COR-L47 (cell line): ENCODE measurements at regions not wholly inside any gene's neighbourhood (a gene's known extent, or its start where the extent isn't known, plus 50 kb on each side); places are given as distances from the start of the nearest gene placed in this dataset.
"Not testable (repeated sequence)": the region's sequence is repeated elsewhere in the genome, so short reads cannot be mapped to it uniquely, and the experiment has no call there.

Experiments
- DNase-seq: peaks from one replicate; lab custom pipeline; 2025; lab: John Stamatoyannopoulos, UW

DNA sequence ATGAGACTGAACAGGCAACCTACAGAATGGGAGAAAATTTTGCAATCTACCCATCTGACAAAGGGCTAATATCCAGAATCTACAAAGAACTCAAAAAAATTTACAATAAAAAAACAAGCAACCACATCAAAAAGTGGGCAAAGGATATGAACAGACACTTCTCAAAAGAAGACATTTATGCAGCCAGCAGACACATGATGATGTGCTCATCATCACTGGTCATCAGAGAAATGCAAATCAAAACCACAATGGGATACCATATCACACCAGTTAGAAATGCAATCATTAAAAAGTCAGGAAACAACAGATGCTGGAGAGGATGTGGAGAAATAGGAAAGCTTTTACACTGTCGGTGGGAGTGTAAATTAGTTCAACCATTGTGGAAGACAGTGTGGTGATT lies 51.7 kb upstream of the PAXBP1 start:
- DNase-seq = not testable (repeated sequence)

- DNase-seq = no peak
Observed at GRCh38 chr21:32824950-32825349, 53.4 kb upstream of the PAXBP1 start.

DNA sequence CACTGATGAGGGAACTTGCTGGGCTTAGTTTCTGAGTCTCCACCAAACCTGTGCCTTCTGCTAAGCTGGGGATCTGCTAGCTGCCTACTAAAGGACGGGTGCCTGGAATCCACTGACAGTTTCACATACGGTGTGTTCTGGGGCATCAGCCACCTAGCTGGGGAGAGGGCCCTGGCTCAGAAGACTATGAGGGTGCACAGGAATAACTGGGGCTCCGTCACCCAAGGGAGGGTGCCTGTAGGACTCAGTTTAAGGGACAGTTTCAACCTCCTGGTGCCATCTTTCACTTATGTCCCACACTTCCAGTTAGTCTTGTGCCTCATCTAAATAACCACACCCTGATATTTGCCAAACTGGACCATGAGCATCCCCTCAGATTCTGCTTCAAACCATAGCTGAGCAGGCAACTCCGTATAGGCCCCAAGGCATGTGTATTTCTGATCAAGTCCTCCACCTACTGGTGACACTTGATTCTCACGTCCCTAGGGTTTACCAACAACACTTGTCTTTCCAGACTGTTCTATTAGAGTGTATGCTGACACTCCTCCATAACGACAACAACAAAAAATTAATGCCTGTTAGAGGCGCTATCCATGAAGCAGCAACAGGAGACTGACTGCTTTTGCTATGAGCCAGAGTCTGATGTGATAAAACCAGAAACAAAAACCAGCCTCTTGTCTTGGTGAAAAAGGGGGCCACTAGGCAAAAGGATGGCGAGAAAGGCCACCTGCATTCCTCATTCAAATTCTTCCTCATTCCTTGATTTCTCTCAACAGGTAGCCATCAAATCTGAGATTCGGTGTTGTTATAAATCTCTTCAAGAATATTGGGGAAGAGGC lies 55.0 kb upstream of the PAXBP1 start:
- peak; percentile 6 for DNase-seq

DNA sequence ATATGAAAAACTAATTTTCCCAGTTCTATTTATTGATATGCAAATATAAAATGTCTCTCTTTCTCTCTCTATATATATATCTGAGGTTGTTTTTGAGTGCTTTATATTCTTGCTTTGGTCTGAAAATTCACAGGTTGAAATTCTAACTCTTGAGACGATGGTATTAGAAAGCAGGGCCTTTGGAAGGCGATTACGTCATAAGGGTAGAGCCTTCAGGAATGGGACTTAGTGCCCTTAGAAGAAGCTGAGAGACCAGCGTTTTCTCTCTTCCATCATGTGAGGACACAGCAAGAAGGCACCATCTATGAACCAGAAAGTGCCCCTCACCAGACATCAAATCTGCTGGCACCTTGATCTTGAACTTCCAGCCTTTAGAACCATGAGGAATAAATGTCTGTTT lies 57.4 kb upstream of the PAXBP1 start:
- DNase-seq = no peak

- no peak for DNase-seq
Observed at GRCh38 chr21:32829504-32829903, 57.9 kb upstream of the PAXBP1 start.

- DNase-seq = not testable (repeated sequence)
Observed at GRCh38 chr21:32831779-32832178, 60.2 kb upstream of the PAXBP1 start.

GRCh38 chr21:32834211-32834915 lies 62.8 kb upstream of the PAXBP1 start:
- no peak for DNase-seq

GRCh38 chr21:32834916-32835235 lies 63.3 kb upstream of the PAXBP1 start:
- DNase-seq = no peak

GRCh38 chr21:32842146-32842545 lies 70.6 kb upstream of the PAXBP1 start:
- no peak for DNase-seq

DNA sequence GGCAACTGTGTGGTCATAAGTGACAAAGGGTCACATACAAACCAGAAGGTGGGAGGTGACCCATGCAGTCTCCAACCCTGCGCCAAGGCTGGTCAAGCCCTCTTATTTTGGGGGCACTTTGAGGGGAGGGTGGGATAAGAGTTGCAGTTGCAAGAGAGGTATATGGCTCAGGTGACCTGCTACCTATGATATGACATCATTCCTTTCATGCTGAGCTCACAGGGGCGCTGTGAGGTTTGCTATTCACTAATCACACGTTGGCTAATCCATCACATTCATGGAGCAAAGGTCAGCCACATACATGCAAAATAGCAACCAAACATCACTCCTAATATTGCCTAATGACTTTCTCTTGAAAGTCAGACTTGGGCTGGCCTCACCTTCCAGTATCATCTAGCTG lies 72.0 kb upstream of the PAXBP1 start:
- no peak for DNase-seq

DNA sequence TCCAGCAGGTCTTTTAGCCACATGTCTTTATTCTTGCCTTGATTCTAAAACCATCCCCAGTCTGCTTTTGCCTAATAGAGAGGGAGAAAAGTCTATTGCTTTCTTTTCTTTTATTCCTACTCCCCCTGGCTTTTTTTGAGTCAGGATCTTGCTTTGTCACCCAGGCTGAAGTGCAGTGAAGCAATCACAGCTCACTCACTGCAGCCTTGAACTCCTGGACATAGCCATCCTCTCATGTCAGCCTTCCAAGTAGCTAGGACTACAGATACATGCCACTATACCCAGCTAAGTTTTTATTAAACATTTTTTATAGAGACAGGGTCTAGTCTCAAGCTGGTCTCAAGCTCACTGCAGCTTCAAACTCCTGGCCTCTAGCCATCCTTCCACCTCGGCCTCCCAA lies 72.5 kb upstream of the PAXBP1 start:
- no peak for DNase-seq

- peak; percentile 26 for DNase-seq
Observed at GRCh38 chr21:32844653-32845436, 73.3 kb upstream of the PAXBP1 start.

GRCh38 chr21:32858628-32859027 lies 87.1 kb upstream of the PAXBP1 start:
- no peak for DNase-seq

DNA sequence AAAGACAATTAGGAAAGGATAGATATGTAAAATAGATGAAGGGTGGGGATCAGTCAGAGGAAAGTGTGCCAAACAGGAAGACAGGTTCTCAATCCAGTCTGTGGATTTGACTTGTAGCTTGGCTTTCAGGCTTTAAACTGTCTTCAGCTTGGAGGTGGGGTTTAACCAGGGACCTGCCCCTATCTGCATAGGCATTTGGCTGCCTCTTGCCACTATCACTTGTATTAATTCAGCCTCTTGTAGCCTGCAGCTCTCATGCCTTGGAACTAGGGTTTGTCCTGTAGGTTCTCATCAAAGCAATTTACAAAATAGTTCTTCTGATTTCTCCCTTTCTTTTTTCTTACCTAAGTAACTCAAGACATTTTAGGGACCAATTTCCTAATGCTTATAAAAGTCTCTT lies 88.8 kb upstream of the PAXBP1 start:
- DNase-seq = no peak

DNA sequence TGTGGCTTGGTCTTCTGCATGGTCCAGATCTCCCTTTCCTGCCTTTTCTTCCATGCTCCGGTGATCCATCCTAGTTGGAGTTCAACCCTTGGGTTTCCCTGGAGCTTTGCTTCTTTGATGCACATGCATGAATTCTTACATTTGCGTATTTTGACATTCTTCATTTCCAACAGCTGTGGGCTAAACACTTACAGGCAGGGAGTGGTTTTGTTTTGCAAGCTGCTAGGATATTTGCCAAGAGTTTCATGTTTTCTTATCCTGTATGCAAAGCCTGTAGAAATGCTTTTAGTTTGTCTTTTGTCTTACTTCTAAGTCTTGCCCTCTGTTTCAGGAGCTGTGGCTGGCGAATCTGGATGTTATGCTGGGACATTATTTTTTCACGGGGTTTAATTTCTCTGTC lies 90.3 kb upstream of the PAXBP1 start:
- DNase-seq = no peak

GRCh38 chr21:32867597-32867996 lies 96.0 kb upstream of the PAXBP1 start:
- DNase-seq = no peak

DNA sequence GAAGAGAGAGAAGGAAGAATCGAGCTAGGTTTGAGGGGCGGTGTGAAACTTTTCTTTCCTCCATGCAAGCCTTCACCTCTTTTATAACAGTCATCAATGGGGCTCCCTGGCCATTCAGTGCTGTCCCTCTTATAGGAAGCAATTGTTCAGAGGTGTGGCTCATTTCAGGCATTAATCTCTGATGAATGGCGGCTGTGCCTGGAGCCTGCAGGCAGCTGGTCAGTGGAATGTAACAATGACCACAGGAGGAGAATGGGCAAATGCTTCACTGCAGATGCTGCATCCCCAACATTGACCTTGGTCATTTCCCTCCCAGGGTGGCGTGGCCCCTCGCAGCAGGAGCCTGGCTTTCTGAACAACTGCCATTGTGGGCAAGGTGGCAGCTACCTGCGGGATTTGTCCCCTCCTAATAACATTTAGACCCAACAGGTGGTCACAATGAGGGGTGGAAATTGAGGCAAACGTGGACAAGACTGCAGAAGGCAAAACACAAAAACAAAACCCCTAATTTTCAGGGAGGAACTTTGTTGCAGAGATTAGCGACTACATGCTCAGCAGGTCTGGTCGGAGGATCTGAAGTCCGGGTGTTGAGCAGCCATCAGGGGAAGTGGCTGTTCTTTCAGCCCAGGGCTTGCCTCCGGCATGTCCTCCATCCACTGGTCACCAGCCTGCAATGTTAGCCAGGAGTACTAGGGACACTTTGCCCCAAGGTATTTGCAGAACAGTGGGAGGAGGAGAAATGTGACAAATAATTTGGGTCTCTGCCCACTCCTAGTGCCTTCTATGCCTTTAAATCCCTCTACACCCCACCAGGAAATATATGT lies 97.3 kb upstream of the PAXBP1 start:
- no peak for DNase-seq

DNA sequence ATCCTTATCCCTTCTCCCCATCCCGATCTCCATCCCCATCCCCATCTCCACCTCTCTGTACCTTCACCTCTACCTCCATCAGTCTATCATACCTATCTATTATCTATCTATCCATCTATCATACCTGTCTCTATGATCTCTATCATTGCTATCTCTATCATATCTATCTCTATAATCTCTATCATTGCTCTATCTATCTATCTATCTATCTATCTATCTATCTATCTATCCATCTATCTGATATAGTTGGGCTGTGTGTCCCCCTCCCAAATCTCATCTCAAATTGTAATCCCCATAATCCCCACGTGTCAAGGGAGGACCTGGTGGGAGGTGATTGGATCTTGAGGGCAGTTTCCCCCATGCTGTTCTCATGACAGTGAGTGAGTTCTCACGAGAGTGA lies 97.9 kb upstream of the PAXBP1 start:
- no peak for DNase-seq

GRCh38 chr21:32876426-32876825 lies 104.9 kb upstream of the PAXBP1 start:
- no peak for DNase-seq

DNA sequence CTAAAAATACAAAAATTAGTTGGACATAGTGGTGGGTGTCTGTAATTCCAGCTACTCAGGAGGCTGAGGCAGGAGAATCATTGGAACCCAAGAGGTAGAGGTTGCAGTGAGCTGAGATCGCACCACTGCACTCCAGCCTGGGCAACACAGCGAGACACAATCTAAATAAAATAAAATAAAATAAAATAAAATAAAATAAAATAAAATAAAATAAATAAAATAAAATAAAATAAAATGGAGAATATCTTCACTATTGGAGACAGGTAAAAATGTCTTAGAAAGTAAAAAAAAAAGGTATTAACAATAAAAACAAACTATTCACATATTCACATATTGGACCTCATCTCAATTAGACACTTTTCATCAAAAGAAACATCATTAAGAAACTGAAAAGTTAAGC lies 106.3 kb upstream of the PAXBP1 start:
- DNase-seq = not testable (repeated sequence)

DNA sequence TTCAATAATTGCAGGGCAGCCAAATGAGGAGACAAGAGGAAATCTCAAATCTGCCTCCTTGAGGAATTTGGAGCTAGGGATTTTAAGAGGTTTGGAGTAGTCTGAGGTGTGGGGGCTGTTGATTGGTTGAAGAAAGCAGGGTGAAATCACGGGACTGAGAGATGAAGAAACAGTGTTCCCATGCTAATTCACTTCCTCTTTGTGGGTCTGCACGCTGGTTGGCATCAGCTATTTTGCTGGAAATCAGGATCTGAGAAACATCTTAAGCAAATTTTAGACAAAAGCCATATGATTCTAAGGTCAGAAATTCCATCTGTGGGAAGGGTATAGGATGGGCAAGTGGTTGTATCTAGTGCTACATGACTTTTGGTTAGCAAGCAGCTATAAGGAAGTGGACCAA lies 107.1 kb upstream of the PAXBP1 start:
- DNase-seq = no peak

- no peak for DNase-seq
Observed at GRCh38 chr21:32881458-32881857, 109.9 kb upstream of the PAXBP1 start.
